Left kidney (tissue), 1 donor: ENCODE measurements at regions not wholly inside any gene's neighbourhood (a gene's known extent, or its start where the extent isn't known, plus 50 kb on each side); places are given as distances from the start of the nearest gene placed in this dataset.

ENCODE experiments used
- DNase-seq: peaks from one replicate; pipeline ENCODE4 v3.0.0-alpha.2; 2013

- no peak for DNase-seq
Measured at GRCh38 chr1:38718031-38718430, 141.5 kb downstream of the RRAGC start.

GRCh38 chr1:38716229-38716628, 143.3 kb downstream of the RRAGC start:
- DNase-seq = no peak

GRCh38 chr1:38715415-38715814, 144.2 kb downstream of the RRAGC start:
- DNase-seq = no peak

GRCh38 chr1:38712046-38712445, 147.5 kb downstream of the RRAGC start:
- no peak for DNase-seq

GRCh38 chr1:38708701-38709258, 150.8 kb downstream of the RRAGC start:
- DNase-seq = no peak

- no peak for DNase-seq
Measured at GRCh38 chr1:38701088-38701487, 158.5 kb downstream of the RRAGC start.

GRCh38 chr1:38700077-38700470, 159.5 kb downstream of the RRAGC start:
- no peak for DNase-seq

- DNase-seq = no peak
Measured at GRCh38 chr1:38699330-38700076, 160.1 kb downstream of the RRAGC start.

GRCh38 chr1:38697387-38697786, 162.2 kb downstream of the RRAGC start:
- DNase-seq = no peak

GRCh38 chr1:38696371-38696770, 163.2 kb downstream of the RRAGC start:
- no peak for DNase-seq

- no peak for DNase-seq
Measured at GRCh38 chr1:38693759-38694158, 165.8 kb downstream of the RRAGC start.

GRCh38 chr1:38693031-38693430, 166.5 kb downstream of the RRAGC start:
- DNase-seq = no peak

- DNase-seq = no peak
Measured at GRCh38 chr1:38690790-38691449, 168.7 kb downstream of the RRAGC start.

- no peak for DNase-seq
Measured at GRCh38 chr1:38686927-38687255, 172.7 kb downstream of the RRAGC start.

- no peak for DNase-seq
Measured at GRCh38 chr1:38686167-38686926, 173.2 kb downstream of the RRAGC start.

- DNase-seq = no peak
Measured at GRCh38 chr1:38685388-38685787, 174.2 kb downstream of the RRAGC start.

GRCh38 chr1:38680801-38681510, 178.6 kb downstream of the RRAGC start:
- peak; percentile 50 for DNase-seq

GRCh38 chr1:38677756-38678155, 181.8 kb downstream of the RRAGC start:
- DNase-seq = no peak

GRCh38 chr1:38677311-38677710, 182.3 kb downstream of the RRAGC start:
- no peak for DNase-seq

- DNase-seq = no peak
Measured at GRCh38 chr1:38672692-38673091, 186.9 kb downstream of the RRAGC start.

- no peak for DNase-seq
Measured at GRCh38 chr1:38671221-38671620, 188.4 kb downstream of the RRAGC start.

- DNase-seq = no peak
Measured at GRCh38 chr1:38670544-38671122, 188.9 kb downstream of the RRAGC start.
